Common myeloid progenitor, CD34-positive (primary cell): ENCODE measurements at regions not wholly inside any gene's neighbourhood (a gene's known extent, or its start where the extent isn't known, plus 50 kb on each side); places are given as distances from the start of the nearest gene placed in this dataset.

Source experiments
- CTCF ChIA-PET: fragments of 350-600 bp; sonication (Branson Sonifier 250); formaldehyde crosslinking; loops from one replicate; lab custom pipeline; 2021; ENCODE audit warnings: antibody characterized with exemption; lab: Charles Lee
- POLR2A ChIA-PET: fragments of 350-600 bp; sonication (Branson Sonifier 250); formaldehyde crosslinking; loops from one replicate; lab custom pipeline; 2021; ENCODE audit warnings: antibody characterized with exemption; lab: Charles Lee
- DNase-seq, 3 donors: peaks; one replicate each; pipeline versions ENCODE4 v3.0.0 to v3.0.0-alpha.2; 2013
- H3K27ac ChIP-seq, 2 experiments: 1 replicate in 1 of 2; 2 replicates in 1 of 2; pipeline ENCODE4 v1.7.0; 2013; ENCODE audit warnings: inconsistent platforms in 2 of 2, low read length in 2 of 2, mild to moderate bottlenecking in 2 of 2, low read depth in 1 of 2, moderate library complexity in 1 of 2; ENCODE audit not compliant: severe bottlenecking in 2 of 2, insufficient read depth in 1 of 2, poor library complexity in 1 of 2
- H3K27me3 ChIP-seq, 5 experiments: replicated peaks in 2 of 5; 1 replicate in 3 of 5; 2 replicates in 2 of 5; pipeline versions ENCODE4 v1.6.1 to v1.7.0; 2013; ENCODE audit warnings: low read length in 4 of 5, mild to moderate bottlenecking in 2 of 5, moderate library complexity in 2 of 5, inconsistent platforms in 1 of 5; ENCODE audit not compliant: insufficient read depth in 5 of 5, control insufficient read depth in 4 of 5
- H3K36me3 ChIP-seq, 4 experiments: 1 replicate in 2 of 4; 2 replicates in 2 of 4; pipeline versions ENCODE4 v1.6.1 to v1.7.0; 2013; ENCODE audit warnings: low read length in 3 of 4, control low read depth in 1 of 4, mild to moderate bottlenecking in 1 of 4; ENCODE audit not compliant: control insufficient read depth in 4 of 4, insufficient read depth in 4 of 4
- H3K4me1 ChIP-seq, 4 experiments: 1 replicate in 3 of 4; 2 replicates in 1 of 4; pipeline versions ENCODE4 v1.6.1 to v1.7.1; 2013; ENCODE audit warnings: low read length in 3 of 4, mild to moderate bottlenecking in 3 of 4, control low read depth in 1 of 4, inconsistent platforms in 1 of 4, moderate library complexity in 1 of 4; ENCODE audit not compliant: control insufficient read depth in 4 of 4, insufficient read depth in 4 of 4; ENCODE audit errors: control extremely low read depth in 1 of 4
- H3K4me3 ChIP-seq, 7 experiments: 1 replicate in 4 of 7; 2 replicates in 3 of 7; pipeline versions ENCODE4 v1.5.1 to v1.7.0; 2013; ENCODE audit warnings: mild to moderate bottlenecking in 7 of 7, low read length in 6 of 7, moderate library complexity in 6 of 7, inconsistent platforms in 2 of 7, low read depth in 2 of 7, control low read depth in 1 of 7; ENCODE audit not compliant: insufficient read depth in 4 of 7, control insufficient read depth in 1 of 7; ENCODE audit errors: extremely low read depth in 1 of 7
- H3K9me3 ChIP-seq, 5 experiments: 1 replicate in 4 of 5; 2 replicates in 1 of 5; pipeline versions ENCODE4 v1.6.1 to v1.7.1; 2013; ENCODE audit warnings: low read length in 4 of 5, mild to moderate bottlenecking in 2 of 5, inconsistent platforms in 1 of 5, low read depth in 1 of 5, moderate library complexity in 1 of 5; ENCODE audit not compliant: control insufficient read depth in 4 of 5, insufficient read depth in 2 of 5; ENCODE audit errors: control extremely low read depth in 1 of 5
- WGBS: methylation state at CpG from one replicate; pipeline ENCODE4 v1.1.5; 2013; ENCODE audit not compliant: insufficient coverage; 5-methylcytosine and 5-hydroxymethylcytosine counted together

GRCh38 chr13:99144306-99144705 lies 56.3 kb upstream of the UBAC2 start:
- POLR2A ChIA-PET, result interaction anchor here (0.6 to 0.7 kb wide), 2 partner anchors 22 to 30 kb away, joined by 3 to 4 read pairs; no protein-coding TSS in a partner anchor
- H3K36me3 ChIP-seq, result no peaks in the 10 kb centered on the region
- 2% methylated on average over 3 of the region's 6 CpGs for WGBS
- H3K27me3 ChIP-seq, result peaks cover 8 to 80% (median 18%) of the 10 kb centered on the region in 5 experiments
- H3K9me3 ChIP-seq, result peaks cover 0 to 12% (median 7%) of the 10 kb centered on the region in 5 experiments
- no peak overlapping the region for H3K27ac ChIP-seq
- CTCF ChIA-PET, result no interaction called here
- no peaks in the 10 kb centered on the region for H3K4me1 ChIP-seq
- peak; percentile 18 to 59 (median 56) for DNase-seq
- H3K4me3 ChIP-seq, result no peak overlapping the region

GRCh38 chr13:99145461-99145860 lies 55.2 kb upstream of the UBAC2 start:
- peaks cover 0 to 12% (median 7%) of the 10 kb centered on the region in 5 experiments for H3K9me3 ChIP-seq
- H3K36me3 ChIP-seq, result no peaks in the 10 kb centered on the region
- H3K4me3 ChIP-seq, result no peak overlapping the region
- no peaks in the 10 kb centered on the region for H3K4me1 ChIP-seq
- CTCF ChIA-PET, result no interaction called here
- no peak for DNase-seq
- 80% methylated on average over 3 of the region's 4 CpGs for WGBS
- POLR2A ChIA-PET, result no interaction called here
- no peak overlapping the region for H3K27ac ChIP-seq
- H3K27me3 ChIP-seq, result peaks cover 6 to 80% (median 17%) of the 10 kb centered on the region in 5 experiments

GRCh38 chr13:99150575-99151361 lies 49.9 kb upstream of the UBAC2 start:
- 94% methylated on average over 4 of the region's 7 CpGs for WGBS
- H3K36me3 ChIP-seq, result no peaks in the 10 kb centered on the region
- DNase-seq, result no peak
- H3K4me1 ChIP-seq, result peaks cover 0 to 12% (median 7%) of the 10 kb centered on the region in 4 experiments
- CTCF ChIA-PET, result no interaction called here
- H3K27ac ChIP-seq, result no peak overlapping the region
- H3K27me3 ChIP-seq, result peaks cover 0 to 65% (median 18%) of the 10 kb centered on the region in 5 experiments
- H3K4me3 ChIP-seq, result no peak overlapping the region
- POLR2A ChIA-PET, result no interaction called here
- no peaks in the 10 kb centered on the region for H3K9me3 ChIP-seq
